ENCODE measurements at regions not wholly inside any gene's neighbourhood (a gene's known extent, or its start where the extent isn't known, plus 50 kb on each side); places are given as distances from the start of the nearest gene placed in this dataset.

GRCh38 chr5:74188351-74189105 lies 452.0 kb downstream of the ENC1 start (continued):
- no peak for TF ChIP-seq CHD7 (IDR thresholded peaks at IDR 0.05; ENCODE audit: insufficient replicate concordance, low read length)
